IMR-90 (cell line): ENCODE measurements at regions not wholly inside any gene's neighbourhood (a gene's known extent, or its start where the extent isn't known, plus 50 kb on each side); places are given as distances from the start of the nearest gene placed in this dataset.

Experiments used
- ATAC-seq: fragments of 200-7000 bp; cut with Tn5 transposase; 2 replicates; pipeline ENCODE4 v1.9.1; 2020; ENCODE audit warnings: low read depth, mild to moderate bottlenecking, moderate library complexity
- BruUV-seq: library from RNA; stranded (reverse); fragments of 400-500 nt; replicated peaks from 2 replicates; lab custom pipeline; 2021; lab: Mats Ljungman, UMichigan
- CTCF ChIA-PET: fragments of 300-600 bp; formaldehyde crosslinking; extraction: SDS; loops from one replicate; lab custom pipeline; 2021; ENCODE audit warnings: antibody characterized with exemption; lab: Yijun Ruan, JAX
- POLR2A ChIA-PET: fragments of 300-600 bp; sonication (Branson Sonifier 250); formaldehyde crosslinking; loops from one replicate; lab custom pipeline; 2022; ENCODE audit warnings: antibody characterized with exemption; ENCODE audit not compliant: unreplicated experiment; lab: Charles Lee
- DNase-seq: peaks from one replicate; pipeline ENCODE4 v3.0.0; 2013
- H2AFZ ChIP-seq: replicated peaks from 2 replicates; pipeline ENCODE3; 2013; ENCODE audit warnings: low read length, mild to moderate bottlenecking; ENCODE audit not compliant: poor library complexity
- H2AK5ac ChIP-seq: 2 replicates; pipeline ENCODE4 v1.6.1; 2013; ENCODE audit warnings: low read depth, low read length, inconsistent platforms
- H2AK9ac ChIP-seq: replicated peaks from 2 replicates; pipeline ENCODE3; 2013; ENCODE audit warnings: mild to moderate bottlenecking, low read depth, low read length, moderate library complexity; ENCODE audit not compliant: poor library complexity
- H2BK120ac ChIP-seq: 2 replicates; pipeline ENCODE4 v1.6.1; 2013; ENCODE audit warnings: low read depth, low read length, inconsistent platforms
- H2BK15ac ChIP-seq: 3 replicates; pipeline ENCODE4 v1.6.1; 2013; ENCODE audit warnings: low read depth, low read length, inconsistent platforms
- H2BK20ac ChIP-seq: 2 replicates; pipeline ENCODE4 v1.6.1; 2013; ENCODE audit warnings: low read depth, mild to moderate bottlenecking, inconsistent platforms, low read length, moderate library complexity
- H2BK5ac ChIP-seq: 2 replicates; pipeline ENCODE4 v1.6.1; 2013; ENCODE audit warnings: mild to moderate bottlenecking, low read depth, low read length, inconsistent platforms; ENCODE audit not compliant: poor library complexity, severe bottlenecking
- H3K14ac ChIP-seq: replicated peaks from 2 replicates; pipeline ENCODE4 v1.6.1; 2013; ENCODE audit warnings: low read depth, low read length, inconsistent platforms
- H3K18ac ChIP-seq: 2 replicates; pipeline ENCODE4 v1.6.1; 2013; ENCODE audit warnings: low read depth, low read length, control low read depth
- H3K23ac ChIP-seq: 2 replicates; pipeline ENCODE4 v1.6.1; 2013; ENCODE audit warnings: low read depth, low read length, inconsistent platforms
- H3K27ac ChIP-seq: 2 replicates; pipeline ENCODE4 v1.5.1; 2013; ENCODE audit warnings: mild to moderate bottlenecking, control low read depth, low read length; ENCODE audit not compliant: insufficient read depth
- H3K27me3 ChIP-seq: 2 replicates; pipeline ENCODE4 v1.6.1; 2013; ENCODE audit warnings: low read length; ENCODE audit not compliant: control insufficient read depth, insufficient read depth
- H3K36me3 ChIP-seq: 2 replicates; pipeline ENCODE4 v1.6.1; 2013; ENCODE audit warnings: low read length, mixed read lengths; ENCODE audit not compliant: control insufficient read depth, insufficient read depth
- H3K4ac ChIP-seq: 2 replicates; pipeline ENCODE4 v1.6.1; 2013; ENCODE audit warnings: low read depth, low read length, inconsistent platforms
- H3K4me1 ChIP-seq: 2 replicates; pipeline ENCODE4 v1.6.1; 2013; ENCODE audit warnings: low read length, mixed read lengths; ENCODE audit not compliant: control insufficient read depth, insufficient read depth
- H3K4me2 ChIP-seq: 2 replicates; pipeline ENCODE4 v1.6.1; 2013; ENCODE audit warnings: low read depth, mild to moderate bottlenecking, control low read depth, low read length, moderate library complexity
- H3K4me3 ChIP-seq: 2 replicates; pipeline ENCODE4 v1.5.1; 2013; ENCODE audit warnings: low read depth, mild to moderate bottlenecking, control low read depth, low read length, moderate library complexity; ENCODE audit not compliant: insufficient read depth
- H3K56ac ChIP-seq: 2 replicates; pipeline ENCODE4 v1.6.1; 2013; ENCODE audit warnings: low read length, inconsistent platforms; ENCODE audit not compliant: insufficient read depth; ENCODE audit errors: extremely low read depth
- H3K79me1 ChIP-seq, 2 experiments: 2 replicates each; pipeline ENCODE4 v1.6.1; 2013; ENCODE audit warnings: low read length in 2 of 2, inconsistent platforms in 1 of 2, low read depth in 1 of 2
- H3K9ac ChIP-seq: 2 replicates; pipeline ENCODE4 v1.6.1; 2013; ENCODE audit warnings: low read depth, low read length, control low read depth
- H3K9me1 ChIP-seq: 2 replicates; pipeline ENCODE4 v1.6.1; 2013; ENCODE audit warnings: low read length, inconsistent platforms; ENCODE audit not compliant: insufficient read depth
- H3K9me3 ChIP-seq: 2 replicates; pipeline ENCODE4 v1.6.1; 2013; ENCODE audit warnings: low read length; ENCODE audit not compliant: control insufficient read depth, insufficient read depth
- H4K20me1 ChIP-seq: 2 replicates; pipeline ENCODE4 v1.6.1; 2013; ENCODE audit warnings: low read length, inconsistent platforms; ENCODE audit not compliant: insufficient read depth
- H4K5ac ChIP-seq: 2 replicates; pipeline ENCODE4 v1.6.1; 2013; ENCODE audit warnings: mild to moderate bottlenecking, low read depth, low read length, control low read depth
- H4K8ac ChIP-seq, 2 experiments: 2 replicates each; pipeline ENCODE4 v1.6.1; 2013; ENCODE audit warnings: low read depth in 2 of 2, low read length in 2 of 2, control low read depth in 1 of 2, inconsistent platforms in 1 of 2
- H4K91ac ChIP-seq: 2 replicates; pipeline ENCODE4 v1.6.1; 2013; ENCODE audit warnings: low read depth, low read length, inconsistent platforms; ENCODE audit not compliant: insufficient read depth
- FOS ChIP-seq: fragments of 150-350 bp; IDR thresholded peaks from 2 replicates; pipeline ENCODE4 v1.6.1; 2016; ENCODE audit warnings: low read depth, low read length
- RFX5 ChIP-seq: IDR thresholded peaks from 2 replicates; pipeline ENCODE4 v1.8.0; 2012; ENCODE audit warnings: low read depth, mild to moderate bottlenecking, low read length, moderate library complexity
- WGBS, 2 experiments: methylation state at CpG; one replicate each; pipeline versions ENCODE4 v1.1.5 to v1.1.7; 2013; ENCODE audit warnings: missing lambda C conversion rate in 2 of 2; ENCODE audit not compliant: insufficient read length in 1 of 2; ENCODE audit errors: extremely low coverage in 2 of 2; 5-methylcytosine and 5-hydroxymethylcytosine counted together
- dilution Hi-C: fragments of 300-500 bp; cut with HindIII; formaldehyde crosslinking; loops from one replicate; pipeline ENCODE4 v1.14.3; 2018; ENCODE audit warnings: low sequenced_read_pairs; ENCODE audit not compliant: unreplicated experiment
- in situ Hi-C: fragments of 300-500 bp; cut with MboI; formaldehyde crosslinking; loops from 3 replicates; pipeline ENCODE4 v1.14.3; 2019; ENCODE audit warnings: low sequenced_read_pairs, inconsistent platforms, mixed read lengths
- intact Hi-C: fragments of 100-400 bp; cut with micrococcal nuclease; formaldehyde crosslinking; loops from 2 replicates; pipeline ENCODE4 v1.10.0; 2022

DNA sequence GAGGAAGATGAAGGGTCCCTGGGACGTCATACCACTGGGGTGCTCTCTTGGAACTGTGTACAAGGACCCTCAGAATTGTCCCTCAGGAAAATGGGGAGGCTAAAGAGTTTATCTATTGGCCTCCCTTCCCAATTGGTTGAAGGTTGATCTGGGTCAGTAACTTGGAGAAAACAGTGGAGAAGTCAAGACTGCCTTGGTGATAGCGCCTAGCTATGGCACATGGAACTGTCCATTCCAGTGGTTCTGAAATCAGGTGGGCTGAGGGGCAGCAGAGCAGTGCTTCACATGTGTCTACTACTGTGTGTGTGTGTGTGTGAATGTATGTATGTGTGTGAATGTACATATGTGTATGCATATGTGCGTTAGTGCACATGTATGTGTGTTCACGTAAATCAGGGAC, 316.1 kb downstream of the AACS start:
- no peak overlapping the region for H3K18ac ChIP-seq
- intact Hi-C loops, result no loop called here
- no peak overlapping the region for H2AK9ac ChIP-seq
- CTCF ChIA-PET, result no interaction called here
- no TSS peak for BruUV-seq
- no peaks in the 10 kb centered on the region for H3K27me3 ChIP-seq
- H3K79me1 ChIP-seq, result no peaks in the 10 kb centered on the region
- no peaks in the 10 kb centered on the region for H3K4me1 ChIP-seq
- no peak overlapping the region for H3K4me2 ChIP-seq
- H3K23ac ChIP-seq, result no peak overlapping the region
- H3K9me3 ChIP-seq, result peaks cover 32% of the 10 kb centered on the region
- H3K4me3 ChIP-seq, result no peak overlapping the region
- ATAC-seq, result no peak
- DNase-seq, result no peak
- no peak overlapping the region for H2BK15ac ChIP-seq
- no peak overlapping the region for H4K8ac ChIP-seq
- no peak overlapping the region for H3K27ac ChIP-seq
- H3K56ac ChIP-seq, result no peak overlapping the region
- no peak overlapping the region for H2AK5ac ChIP-seq
- H3K36me3 ChIP-seq, result no peaks in the 10 kb centered on the region
- in situ Hi-C loops, result no loop called here
- 67% methylated on average over 1 of the region's 4 CpGs; no CpG with 5 or more reads in 1 of the 2 experiments for WGBS, 2 experiments
- dilution Hi-C loops, result no loop called here
- no peak overlapping the region for H2BK20ac ChIP-seq
- H4K91ac ChIP-seq, result no peak overlapping the region
- no peak overlapping the region for H2BK120ac ChIP-seq
- no peak overlapping the region for H3K4ac ChIP-seq
- no peak overlapping the region for H2AFZ ChIP-seq
- H3K14ac ChIP-seq, result no peak overlapping the region
- no peak overlapping the region for H2BK5ac ChIP-seq
- no peaks in the 10 kb centered on the region for H3K9me1 ChIP-seq
- POLR2A ChIA-PET, result no interaction called here
- no peak overlapping the region for H4K5ac ChIP-seq
- TF ChIP-seq FOS (no peak), RFX5 (no peak)
- no peaks in the 10 kb centered on the region for H4K20me1 ChIP-seq
- H3K9ac ChIP-seq, result no peak overlapping the region
